ENCODE measurements at regions not wholly inside any gene's neighbourhood (a gene's known extent, or its start where the extent isn't known, plus 50 kb on each side); places are given as distances from the start of the nearest gene placed in this dataset.
"Not testable (repeated sequence)": the region's sequence is repeated elsewhere in the genome, so short reads cannot be mapped to it uniquely, and the experiment has no call there.

DNA sequence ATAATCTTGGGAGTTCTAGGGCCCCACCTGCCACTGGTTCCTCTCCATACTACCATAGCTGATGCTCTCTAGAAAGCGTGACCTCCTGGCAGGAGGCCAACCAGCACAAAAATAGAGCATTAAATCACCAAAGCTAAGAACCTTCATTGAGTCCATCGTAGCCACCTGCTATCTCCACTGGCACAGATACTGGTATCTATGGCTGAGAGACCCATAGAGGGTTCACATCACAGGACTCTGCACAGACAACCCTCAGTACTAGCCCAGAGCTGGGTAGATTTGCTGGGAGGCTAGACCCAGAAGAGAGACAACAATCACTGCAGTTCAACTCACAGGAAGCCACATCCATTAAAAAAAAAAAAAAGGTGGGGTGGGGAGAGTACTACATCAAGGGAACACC, 509.1 kb downstream of the DTWD2 start:
- Histone ChIP-seq H3K4me3 (no peak overlapping the region), H3K9me3 (no peaks in the 10 kb centered on the region), H3K27me3 (no peaks in the 10 kb centered on the region), H3K27ac (no peak overlapping the region), H3K4me1 (no peaks in the 10 kb centered on the region), H3K36me3 (no peaks in the 10 kb centered on the region)
- TF ChIP-seq POLR2AphosphoS5 (IDR thresholded peaks at IDR 0.05) = no peak
- 85% methylated on average over 2 of the region's 2 CpGs for WGBS
- DNase-seq (ENCODE audit: low spot score in 2 of 2) = no peak

DNA sequence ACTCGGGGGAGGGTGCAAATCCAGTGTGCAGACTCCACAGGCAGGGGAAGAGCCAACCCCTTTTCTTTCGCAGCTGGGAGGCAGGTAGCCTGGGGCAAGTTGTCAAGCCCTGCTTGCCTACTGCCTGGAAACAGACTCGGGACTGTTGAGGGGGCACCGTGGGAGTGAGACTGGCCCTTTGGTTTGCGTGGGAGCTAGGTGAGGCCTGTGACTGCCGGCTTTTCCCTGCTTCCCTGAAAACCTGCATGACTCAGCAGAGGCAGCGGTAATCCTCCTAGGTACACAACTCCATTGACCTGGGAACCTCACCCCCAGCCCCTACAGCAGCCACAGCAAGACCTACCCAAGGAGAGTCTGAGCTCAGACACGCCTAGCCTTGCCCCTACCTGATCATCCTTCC, 509.5 kb downstream of the DTWD2 start:
- Histone ChIP-seq H3K4me3 (no peak overlapping the region), H3K27ac (no peak overlapping the region), H3K36me3 (no peaks in the 10 kb centered on the region), H3K9me3 (no peaks in the 10 kb centered on the region), H3K27me3 (no peaks in the 10 kb centered on the region), H3K4me1 (no peaks in the 10 kb centered on the region)
- DNase-seq (ENCODE audit: low spot score in 2 of 2) = no peak
- 89% methylated on average over 7 of the region's 8 CpGs for WGBS
- TF ChIP-seq, protein P1, sequence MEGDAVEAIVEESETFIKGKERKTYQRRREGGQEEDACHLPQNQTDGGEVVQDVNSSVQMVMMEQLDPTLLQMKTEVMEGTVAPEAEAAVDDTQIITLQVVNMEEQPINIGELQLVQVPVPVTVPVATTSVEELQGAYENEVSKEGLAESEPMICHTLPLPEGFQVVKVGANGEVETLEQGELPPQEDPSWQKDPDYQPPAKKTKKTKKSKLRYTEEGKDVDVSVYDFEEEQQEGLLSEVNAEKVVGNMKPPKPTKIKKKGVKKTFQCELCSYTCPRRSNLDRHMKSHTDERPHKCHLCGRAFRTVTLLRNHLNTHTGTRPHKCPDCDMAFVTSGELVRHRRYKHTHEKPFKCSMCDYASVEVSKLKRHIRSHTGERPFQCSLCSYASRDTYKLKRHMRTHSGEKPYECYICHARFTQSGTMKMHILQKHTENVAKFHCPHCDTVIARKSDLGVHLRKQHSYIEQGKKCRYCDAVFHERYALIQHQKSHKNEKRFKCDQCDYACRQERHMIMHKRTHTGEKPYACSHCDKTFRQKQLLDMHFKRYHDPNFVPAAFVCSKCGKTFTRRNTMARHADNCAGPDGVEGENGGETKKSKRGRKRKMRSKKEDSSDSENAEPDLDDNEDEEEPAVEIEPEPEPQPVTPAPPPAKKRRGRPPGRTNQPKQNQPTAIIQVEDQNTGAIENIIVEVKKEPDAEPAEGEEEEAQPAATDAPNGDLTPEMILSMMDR (IDR thresholded peaks at IDR 0.05) = no peak
- TF ChIP-seq POLR2A (IDR thresholded peaks at IDR 0.05) (no peak), EP300 (IDR thresholded peaks at IDR 0.05) (no peak)

DNA sequence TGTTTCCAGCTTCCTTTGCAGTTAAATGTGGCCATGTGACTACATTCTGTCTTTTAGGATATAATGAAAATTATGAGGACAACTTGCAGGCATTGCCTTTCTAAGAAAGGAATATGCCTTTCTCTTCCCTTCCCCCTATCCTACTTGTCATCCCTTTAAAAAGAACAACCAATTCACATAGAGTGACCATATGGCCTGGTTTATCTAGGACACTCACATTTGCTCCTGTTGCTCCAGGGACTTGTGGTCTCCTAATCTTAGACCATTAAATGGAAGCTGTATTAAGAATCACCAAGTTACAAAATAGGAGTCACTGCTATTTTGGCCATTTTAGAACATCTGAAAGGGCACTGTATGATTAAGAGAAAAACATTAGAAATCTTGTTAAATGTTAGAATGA, 520.3 kb downstream of the DTWD2 start:
- Histone ChIP-seq H3K36me3 (no peaks in the 10 kb centered on the region), H3K27ac (no peak overlapping the region), H3K4me1 (no peaks in the 10 kb centered on the region), H3K9me3 (no peaks in the 10 kb centered on the region), H3K27me3 (no peaks in the 10 kb centered on the region), H3K4me3 (no peak overlapping the region)
- TF ChIP-seq EP300 (IDR thresholded peaks at IDR 0.05) = no peak
- TF ChIP-seq POLR2A (IDR thresholded peaks at IDR 0.05) = no peak
- TF ChIP-seq, protein P1 (IDR thresholded peaks at IDR 0.05) = no peak
- no peak for TF ChIP-seq POLR2AphosphoS5 (IDR thresholded peaks at IDR 0.05)
- DNase-seq (ENCODE audit: low spot score in 2 of 2) = no peak

DNA sequence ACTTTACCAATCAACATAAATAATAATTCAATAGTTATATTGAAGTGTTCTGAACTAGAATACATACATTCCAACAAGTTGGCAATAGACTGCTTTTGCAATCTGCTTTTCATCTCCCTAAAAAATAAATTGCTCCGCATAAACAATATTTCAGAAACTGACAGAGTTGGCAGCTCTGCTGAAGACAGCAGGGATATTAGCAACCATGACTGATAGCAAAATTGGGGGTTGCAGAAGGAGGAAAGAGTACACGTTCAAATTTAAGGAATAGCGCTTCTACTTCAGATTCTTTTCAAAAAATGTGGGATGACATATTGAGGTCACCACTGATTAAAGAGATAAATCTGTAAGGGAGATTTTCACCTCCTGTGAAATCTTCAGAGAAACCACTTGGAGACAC, 521.2 kb downstream of the DTWD2 start:
- 66% methylated on average over 3 of the region's 3 CpGs for WGBS
- H3K36me3 ChIP-seq = no peaks in the 10 kb centered on the region
- H3K27ac ChIP-seq = no peak overlapping the region
- no peaks in the 10 kb centered on the region for H3K4me1 ChIP-seq
- H3K9me3 ChIP-seq = no peaks in the 10 kb centered on the region
- TF ChIP-seq, protein P1 (IDR thresholded peaks at IDR 0.05) = no peak
- TF ChIP-seq POLR2A (IDR thresholded peaks at IDR 0.05) (no peak), EP300 (IDR thresholded peaks at IDR 0.05) (no peak)
- no peaks in the 10 kb centered on the region for H3K27me3 ChIP-seq
- no peak overlapping the region for H3K4me3 ChIP-seq
- no peak for DNase-seq (ENCODE audit: low spot score in 2 of 2)

DNA sequence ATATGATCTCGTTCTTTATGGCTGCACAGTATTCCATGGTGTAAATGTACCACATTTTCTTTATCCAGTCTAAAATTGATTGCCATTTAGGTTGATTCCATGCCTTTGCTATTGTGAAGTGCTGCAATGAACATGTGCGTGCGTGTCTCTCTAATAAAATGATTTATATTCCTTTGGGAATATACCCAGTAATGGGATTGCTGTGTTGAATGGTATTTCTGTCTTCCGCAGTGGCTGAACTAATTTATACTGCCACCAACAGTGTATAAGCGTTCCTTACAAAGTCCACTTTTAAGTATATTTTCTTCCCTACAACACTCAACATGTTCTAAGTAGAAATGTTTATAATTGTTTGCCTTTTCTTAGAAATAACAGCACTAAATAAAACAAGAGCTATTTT, 521.9 kb downstream of the DTWD2 start:
- Histone ChIP-seq H3K4me1 (no peaks in the 10 kb centered on the region), H3K36me3 (no peaks in the 10 kb centered on the region), H3K4me3 (no peak overlapping the region), H3K9me3 (no peaks in the 10 kb centered on the region), H3K27me3 (no peaks in the 10 kb centered on the region), H3K27ac (no peak overlapping the region)
- no peak for DNase-seq (ENCODE audit: low spot score in 2 of 2)
- no peak for TF ChIP-seq POLR2AphosphoS5 (IDR thresholded peaks at IDR 0.05)
- no peak for TF ChIP-seq EP300 (IDR thresholded peaks at IDR 0.05)
- TF ChIP-seq, protein P1 (IDR thresholded peaks at IDR 0.05) = no peak
- TF ChIP-seq POLR2A (IDR thresholded peaks at IDR 0.05) = no peak
- WGBS = 71% methylated on average over 5 of the region's 5 CpGs

DNA sequence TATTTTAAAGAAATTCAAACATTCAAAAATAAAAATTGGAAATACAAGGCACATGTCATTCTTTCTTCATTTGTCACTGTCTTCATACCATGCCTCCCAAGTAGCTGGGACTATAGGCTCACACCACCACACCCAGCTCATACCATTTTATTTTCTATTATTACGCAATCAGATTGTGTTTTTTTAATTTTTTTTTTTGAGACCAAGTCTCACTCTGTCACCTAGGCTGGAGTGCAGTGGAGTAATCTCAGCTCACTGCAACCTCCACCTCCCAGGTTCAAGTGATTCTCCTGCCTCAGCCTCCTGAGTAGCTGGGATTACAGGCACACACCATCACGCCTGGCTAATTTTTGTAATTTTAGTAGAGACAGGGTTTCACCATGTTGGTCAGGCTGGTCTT, 526.1 kb downstream of the DTWD2 start:
- H3K9me3 ChIP-seq; H3K36me3 ChIP-seq; DNase-seq (ENCODE audit: low spot score in 2 of 2); H3K4me3 ChIP-seq; H3K27ac ChIP-seq; H3K27me3 ChIP-seq; H3K4me1 ChIP-seq: not testable (repeated sequence)
- WGBS = 94% methylated on average over 2 of the region's 2 CpGs
